ENCODE measurements at regions not wholly inside any gene's neighbourhood (a gene's known extent, or its start where the extent isn't known, plus 50 kb on each side); places are given as distances from the start of the nearest gene placed in this dataset.
"Not testable (repeated sequence)": the region's sequence is repeated elsewhere in the genome, so short reads cannot be mapped to it uniquely, and the experiment has no call there.

DNA sequence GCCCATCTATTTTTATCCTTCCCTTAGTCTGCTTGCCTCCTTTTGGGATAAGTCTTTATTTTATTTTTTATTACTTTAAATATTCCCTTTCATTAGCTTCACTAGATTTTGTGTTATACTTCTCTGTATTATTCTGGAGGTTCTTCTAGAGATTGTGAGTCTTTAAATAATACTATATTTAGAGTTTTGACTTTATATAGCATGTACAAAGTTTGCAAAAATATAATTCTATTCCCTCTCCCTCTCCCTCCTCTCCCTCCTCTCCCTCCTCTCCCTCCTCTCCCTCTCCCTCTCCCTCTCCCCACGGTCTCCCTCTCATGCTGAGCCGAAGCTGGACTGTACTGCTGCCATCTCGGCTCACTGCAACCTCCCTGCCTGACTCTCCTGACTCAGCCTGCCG lies 298.5 kb upstream of the DYNLRB2 start:
- not testable (repeated sequence) for TF ChIP-seq CTCF, POLR2AphosphoS5 (IDR thresholded peaks at IDR 0.05)
